ENCODE measurements at regions not wholly inside any gene's neighbourhood (a gene's known extent, or its start where the extent isn't known, plus 50 kb on each side); places are given as distances from the start of the nearest gene placed in this dataset.

GRCh38 chr2:103638978-103639377 lies 877.1 kb downstream of the TMEM182 start:
- TF ChIP-seq CTCF (IDR thresholded peaks at IDR 0.05 in 8 of 11, conservative IDR thresholded peaks at IDR 0.05 in 3 of 11) (no peak), POLR2A (IDR thresholded peaks at IDR 0.05) (no peak)
